ENCODE measurements at regions not wholly inside any gene's neighbourhood (a gene's known extent, or its start where the extent isn't known, plus 50 kb on each side); places are given as distances from the start of the nearest gene placed in this dataset.

GRCh38 chr10:129288999-129289584 is 177.9 kb upstream of the MGMT start:
- TF ChIP-seq EZH2phosphoT487 (IDR thresholded peaks at IDR 0.05; ENCODE audit: borderline replicate concordance, low read length) (no peak), CTCF (conservative IDR thresholded peaks at IDR 0.05; ENCODE audit: low read depth, low read length) (no peak), EZH2 (IDR thresholded peaks at IDR 0.05; ENCODE audit: low read length, unreplicated experiment) (no peak)

All from PC-3 (cell line).